ENCODE measurements at regions not wholly inside any gene's neighbourhood (a gene's known extent, or its start where the extent isn't known, plus 50 kb on each side); places are given as distances from the start of the nearest gene placed in this dataset.

DNA sequence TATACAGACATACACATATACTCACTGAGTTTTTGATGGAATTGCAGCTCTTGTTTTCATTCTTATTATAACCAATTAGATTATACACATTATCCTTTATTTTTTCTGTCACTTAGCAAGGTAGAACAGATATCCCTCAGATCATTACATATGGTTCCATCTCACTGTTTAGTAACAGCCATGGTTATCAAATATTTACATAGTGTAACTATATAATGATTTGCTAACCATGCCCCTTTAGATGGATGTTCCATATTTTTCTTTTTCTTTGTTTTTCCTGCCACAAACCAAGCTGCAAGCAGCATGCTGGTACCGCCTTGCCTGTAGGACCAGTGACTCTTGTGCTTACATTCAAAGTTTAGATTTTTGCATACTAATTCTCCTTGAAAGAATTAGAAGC lies 163.4 kb upstream of the NFE2L3 start:
- no peak for DNase-seq (ENCODE audit: low spot score)

DNA sequence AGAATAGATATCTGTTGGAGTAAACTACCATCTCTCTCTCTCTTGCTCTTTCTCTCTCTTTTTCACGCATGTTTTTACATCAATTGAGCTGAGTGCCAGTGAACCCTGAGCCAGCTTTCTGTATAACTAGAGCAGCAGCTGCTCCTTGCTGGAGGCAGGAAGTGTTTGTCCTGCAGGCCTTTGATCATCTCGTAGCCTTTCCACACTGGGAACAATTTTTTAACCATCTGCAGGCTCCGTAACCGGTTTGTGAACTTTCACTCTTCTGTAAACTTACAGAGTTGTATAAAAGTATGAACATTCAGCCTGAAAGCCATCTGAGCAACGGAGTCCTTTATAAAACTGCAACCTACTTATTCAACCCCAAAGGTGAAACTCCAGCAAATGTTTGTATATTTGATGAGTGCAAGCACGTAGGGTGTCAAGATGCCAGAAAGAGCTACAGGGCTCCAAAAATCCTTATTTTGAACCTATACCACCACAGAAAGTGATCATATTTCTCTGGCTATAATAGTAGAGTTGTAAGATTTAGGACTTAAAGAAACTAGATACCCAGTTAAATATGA lies 162.8 kb upstream of the NFE2L3 start:
- DNase-seq (ENCODE audit: low spot score), result no peak

DNA sequence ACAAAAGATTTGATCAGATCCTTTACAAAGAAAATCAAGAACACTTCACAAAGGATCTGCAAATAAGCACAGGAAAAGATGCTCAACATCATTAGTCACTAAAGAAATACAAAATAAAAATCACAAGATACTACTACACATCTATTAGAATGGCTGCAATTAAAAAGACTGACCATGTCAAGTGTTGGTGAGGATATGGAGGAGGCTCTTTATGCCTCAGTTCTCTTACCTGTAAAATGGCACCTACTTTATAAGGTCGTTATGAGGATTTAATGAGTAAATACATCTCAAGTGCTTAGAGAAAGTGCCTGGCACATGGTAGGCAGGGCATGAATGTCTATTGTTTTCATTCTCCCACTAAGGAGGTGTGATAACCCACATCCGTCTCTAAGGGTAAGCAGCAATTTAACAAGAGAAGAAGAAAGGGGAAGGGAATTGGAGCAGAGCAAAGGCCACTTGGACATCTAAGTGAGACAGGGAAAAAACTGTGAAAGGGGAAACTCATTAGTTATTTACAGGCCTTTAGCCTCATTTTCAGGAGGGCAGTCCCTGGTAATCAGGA lies 157.5 kb upstream of the NFE2L3 start:
- DNase-seq (ENCODE audit: low spot score), result no peak

DNA sequence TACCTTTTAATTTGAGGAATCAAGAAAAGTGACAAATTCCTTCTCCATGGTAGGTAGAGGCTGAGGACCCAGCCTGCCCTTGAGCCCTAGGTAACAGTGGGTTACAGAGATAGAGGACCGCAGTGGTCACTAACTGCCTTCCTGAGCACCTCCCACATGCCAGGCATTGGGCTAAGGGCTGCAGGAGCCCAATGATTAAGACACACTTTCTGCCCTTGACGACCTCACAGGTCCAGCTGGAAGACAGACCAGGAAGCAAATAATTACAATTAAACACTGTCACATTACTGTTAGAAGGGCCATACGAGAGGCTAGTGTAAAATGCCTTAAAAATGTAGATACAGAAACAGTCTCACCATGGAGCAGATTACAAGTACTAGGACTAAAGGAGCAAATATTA lies 156.8 kb upstream of the NFE2L3 start:
- DNase-seq (ENCODE audit: low spot score), result no peak

DNA sequence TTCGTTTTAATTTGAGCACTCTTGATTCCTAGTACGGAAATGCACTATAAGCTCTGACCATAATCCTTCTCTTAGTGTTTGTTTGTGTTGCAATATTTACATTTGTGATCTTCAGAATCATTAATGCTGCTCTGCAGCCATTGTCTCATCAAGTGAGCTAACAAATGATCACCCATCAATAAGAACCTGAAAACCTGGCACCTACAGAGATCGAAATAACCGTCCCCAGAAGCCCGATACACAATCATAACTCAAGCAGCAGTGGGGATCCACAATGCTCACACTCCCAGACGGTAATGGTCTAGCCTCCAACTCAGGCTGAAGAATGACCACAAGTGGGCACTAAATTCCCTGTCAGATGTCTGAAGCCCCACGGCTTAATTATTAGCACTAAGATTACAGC lies 156.0 kb upstream of the NFE2L3 start:
- DNase-seq (ENCODE audit: low spot score), result no peak

DNA sequence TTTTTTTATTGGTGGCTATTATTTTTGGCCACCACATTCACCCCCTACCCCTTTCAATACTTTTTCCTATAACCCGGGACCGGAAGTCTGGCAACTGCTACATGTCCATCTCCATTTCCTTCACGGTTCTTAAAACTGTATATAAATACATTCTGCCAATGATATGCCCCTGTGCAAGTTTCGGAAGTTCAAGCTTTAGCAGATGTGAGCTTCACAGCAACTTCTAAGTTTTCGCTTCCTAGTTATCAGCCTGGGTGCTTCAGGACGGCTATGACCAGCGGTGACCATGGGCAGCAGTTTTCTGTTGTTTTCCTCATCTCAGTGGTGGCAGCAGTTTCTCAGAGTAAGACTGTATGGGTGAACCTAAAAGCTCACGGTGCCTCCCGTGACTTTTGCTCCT lies 153.5 kb upstream of the NFE2L3 start:
- DNase-seq (ENCODE audit: low spot score), result no peak

DNA sequence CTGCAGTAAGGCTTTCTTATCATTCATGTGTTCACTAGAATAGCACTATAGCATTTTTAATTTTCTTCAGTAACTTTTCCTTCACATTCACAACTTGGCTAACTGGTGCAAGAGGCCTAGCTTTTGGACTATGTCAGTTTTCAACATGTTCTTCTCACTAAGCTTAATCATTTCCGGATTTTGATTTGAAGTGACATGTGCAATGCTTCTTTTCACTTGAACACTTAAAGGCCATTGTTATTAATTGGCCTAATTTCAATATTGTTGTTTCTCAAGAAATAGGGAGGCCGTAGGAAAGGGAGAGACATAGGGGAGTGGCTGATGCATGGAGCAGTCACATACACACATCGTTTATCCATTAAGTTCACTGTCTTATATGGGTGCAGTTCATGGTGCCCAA lies 151.2 kb upstream of the NFE2L3 start:
- DNase-seq (ENCODE audit: low spot score), result no peak

DNA sequence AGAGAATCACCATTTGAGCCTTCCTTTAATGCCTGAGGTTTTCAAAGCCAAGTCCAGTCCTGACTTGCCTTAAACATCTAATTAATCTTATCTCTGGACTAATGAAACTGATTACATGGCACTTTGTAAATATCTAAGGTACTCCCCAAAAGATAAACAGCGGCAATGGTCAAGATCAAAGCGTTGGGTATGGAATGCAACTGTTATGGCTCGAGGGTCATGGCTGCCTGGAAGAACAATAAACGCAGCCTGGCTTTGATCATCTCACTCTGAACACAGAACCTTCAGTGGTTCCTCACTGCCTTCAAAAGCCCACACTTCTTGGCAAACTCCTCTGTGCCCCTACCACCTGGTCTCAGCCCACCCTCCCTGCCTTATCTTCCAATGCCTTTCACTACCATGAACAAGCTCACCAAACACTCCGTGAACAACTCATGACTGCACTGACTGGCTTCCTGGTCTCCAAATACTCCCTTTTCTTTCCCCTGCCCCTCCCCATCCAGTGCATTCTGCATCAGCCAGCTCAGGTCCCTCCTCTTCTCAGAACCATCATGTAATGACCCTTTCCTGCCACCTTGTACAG lies 150.2 kb upstream of the NFE2L3 start:
- DNase-seq (ENCODE audit: low spot score), result no peak

DNA sequence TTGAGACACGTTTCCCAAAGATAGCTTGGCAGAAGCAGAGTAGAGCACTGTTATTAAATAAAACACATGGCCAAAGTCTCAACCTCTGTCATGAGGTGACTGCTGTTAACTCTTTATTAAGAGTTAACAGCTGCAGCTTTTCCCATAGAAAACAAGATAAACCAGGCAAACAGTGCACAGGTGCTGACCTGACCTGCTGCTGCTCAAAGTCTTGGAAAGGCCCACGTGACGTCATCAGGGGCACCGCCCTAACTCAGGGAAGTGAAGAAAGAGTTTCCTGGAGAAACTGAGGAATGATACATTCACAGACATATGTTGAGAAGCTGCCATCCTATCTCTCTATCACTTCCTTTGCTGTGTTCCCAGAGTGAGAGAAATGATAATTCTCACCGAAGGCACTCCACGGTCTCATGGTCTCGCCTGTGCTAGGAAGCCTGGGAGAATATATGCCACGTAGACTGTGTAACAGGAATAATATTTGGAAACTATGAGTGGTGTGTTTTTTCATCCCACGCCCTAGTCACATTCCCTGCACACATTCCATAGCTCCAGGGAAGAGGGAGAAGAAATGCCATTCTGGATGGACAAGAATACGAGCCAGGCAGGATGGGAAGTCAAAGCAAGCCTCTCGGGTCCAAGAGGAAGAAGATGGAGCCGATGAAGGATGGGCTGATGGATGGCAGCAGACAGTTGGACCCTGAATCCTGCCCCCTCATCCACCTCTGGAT lies 146.2 kb upstream of the NFE2L3 start:
- DNase-seq (ENCODE audit: low spot score), result no peak

DNA sequence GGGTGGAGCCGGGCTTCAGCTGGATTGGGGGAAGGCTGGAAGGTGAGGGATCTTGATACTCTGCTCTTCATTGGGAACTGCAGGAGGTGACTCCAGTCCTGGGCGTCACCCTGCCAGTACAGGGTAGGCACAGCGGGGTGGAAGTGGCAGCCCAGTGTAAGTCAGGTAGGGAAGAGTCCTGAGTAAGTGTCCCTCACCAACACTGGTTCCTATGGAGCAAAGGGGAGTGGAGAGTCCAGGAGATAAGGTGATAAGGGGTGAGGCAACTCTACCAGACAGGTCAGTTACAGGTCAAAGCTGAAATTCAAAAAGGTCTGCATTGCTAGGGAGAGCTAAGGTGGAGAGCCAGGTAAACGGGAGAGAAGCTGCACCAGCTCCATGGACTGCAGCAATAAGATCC lies 145.6 kb upstream of the NFE2L3 start:
- DNase-seq (ENCODE audit: low spot score), result no peak

DNA sequence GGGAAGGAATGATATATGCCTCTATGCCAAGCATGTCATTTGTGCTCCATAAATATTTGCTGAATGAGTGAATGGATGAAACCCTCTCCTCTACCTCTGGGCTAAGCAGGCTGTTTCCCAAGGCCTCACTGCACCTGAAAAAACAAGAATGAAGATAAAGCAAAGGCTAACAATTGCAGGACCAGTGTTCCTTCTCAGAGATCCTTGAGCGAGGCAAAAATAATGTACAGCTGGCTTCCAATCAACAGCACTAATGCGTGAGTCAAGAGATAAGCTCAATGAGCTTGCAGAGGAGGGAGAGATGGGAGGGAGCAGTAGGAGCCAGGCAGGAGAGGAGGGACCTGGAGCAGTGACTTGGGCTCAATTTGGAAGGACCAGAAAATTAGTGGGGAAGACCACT lies 144.5 kb upstream of the NFE2L3 start:
- no peak for DNase-seq (ENCODE audit: low spot score)

DNA sequence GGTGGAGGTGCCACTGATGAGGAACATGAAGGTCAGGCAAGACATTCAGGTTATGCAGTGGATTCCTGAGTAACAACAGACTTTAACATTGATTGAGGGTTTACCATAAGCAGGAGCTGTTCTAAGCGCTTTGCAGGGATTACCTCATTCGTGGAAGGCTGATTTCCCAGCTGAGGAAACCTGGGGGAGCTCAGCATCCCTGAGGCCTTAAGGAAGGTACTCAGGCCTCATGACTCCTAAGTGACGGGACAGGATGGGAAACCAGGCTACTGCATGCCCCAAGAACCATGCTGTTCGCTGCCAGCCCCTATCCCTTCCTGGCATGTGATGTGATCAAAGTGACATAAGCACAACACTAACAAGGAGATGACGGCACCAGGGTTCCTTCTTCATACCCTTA lies 143.6 kb upstream of the NFE2L3 start:
- DNase-seq (ENCODE audit: low spot score), result no peak

DNA sequence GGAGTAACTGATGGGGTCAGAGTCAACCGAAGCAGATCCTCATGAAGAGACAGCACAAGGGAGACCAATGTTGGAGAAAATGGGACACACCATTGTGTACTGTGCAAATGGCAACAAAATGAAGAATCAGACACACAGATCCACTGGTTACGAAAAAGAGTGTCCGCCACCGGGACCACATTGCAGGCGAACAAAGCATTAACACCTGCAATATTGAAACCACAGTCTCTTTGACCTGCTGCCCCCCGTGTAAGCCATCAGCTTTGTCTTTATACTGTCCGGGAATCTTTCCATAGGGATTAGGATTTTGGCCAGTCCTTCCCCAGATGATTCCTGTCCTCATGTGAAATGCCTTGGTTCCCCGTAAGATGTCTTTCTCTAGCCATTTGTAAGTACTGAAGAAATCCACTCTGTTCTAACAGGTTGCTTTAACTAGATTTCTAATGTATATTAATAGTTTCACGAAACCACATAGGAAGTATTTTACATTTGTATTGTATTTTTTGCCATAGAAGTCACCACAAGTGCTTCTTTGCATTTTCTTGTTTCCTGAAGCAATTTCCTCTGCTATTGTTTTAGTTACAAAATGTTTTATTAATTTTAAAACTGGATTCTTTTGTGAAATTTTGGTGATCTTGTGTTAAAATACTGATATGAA lies 140.8 kb upstream of the NFE2L3 start:
- DNase-seq (ENCODE audit: low spot score), result no peak

DNA sequence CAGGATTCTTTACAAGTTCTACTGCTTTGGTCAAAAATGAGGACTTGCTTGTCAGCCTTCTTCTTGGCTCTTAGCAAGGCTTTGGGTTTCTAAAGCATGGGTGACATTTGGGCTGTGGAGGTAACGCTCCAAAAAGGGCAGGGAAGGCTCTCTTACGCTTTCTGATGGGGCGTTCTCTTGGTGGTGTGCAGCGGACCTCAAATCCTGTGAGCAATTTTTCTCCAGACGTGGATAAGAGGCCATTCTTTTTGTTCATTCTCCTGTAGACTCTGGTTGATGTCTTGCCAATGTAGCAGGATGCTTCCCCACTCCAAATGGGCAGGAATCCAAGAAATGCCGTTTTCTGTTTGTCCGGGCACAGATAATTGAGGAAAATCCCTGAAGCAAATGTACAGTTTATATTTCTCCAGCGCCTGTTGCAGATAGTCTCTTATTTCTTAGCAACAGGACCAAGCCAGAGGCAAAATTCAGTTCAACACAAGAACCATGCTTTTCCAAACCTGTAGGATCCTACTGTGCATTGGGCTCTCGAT lies 138.4 kb upstream of the NFE2L3 start:
- no peak for DNase-seq (ENCODE audit: low spot score)

DNA sequence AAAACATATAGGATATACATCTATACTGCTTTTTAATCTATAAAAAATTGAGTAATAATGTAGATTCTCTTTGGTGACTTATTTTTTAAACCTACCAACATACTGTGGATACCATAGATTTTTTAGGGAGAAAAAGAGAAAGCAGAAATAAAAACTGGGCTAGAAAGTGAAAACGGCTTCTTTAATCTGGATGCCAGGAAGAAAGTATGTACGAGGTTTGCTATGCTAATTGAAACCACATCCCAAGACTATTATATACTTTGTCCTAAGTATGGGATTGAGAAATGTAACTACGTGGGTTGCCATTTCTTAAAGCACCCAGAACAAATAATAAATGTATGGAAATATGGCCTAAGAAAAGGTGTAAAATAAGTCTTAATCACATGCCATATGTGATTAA lies 129.0 kb upstream of the NFE2L3 start:
- DNase-seq (ENCODE audit: low spot score), result no peak

DNA sequence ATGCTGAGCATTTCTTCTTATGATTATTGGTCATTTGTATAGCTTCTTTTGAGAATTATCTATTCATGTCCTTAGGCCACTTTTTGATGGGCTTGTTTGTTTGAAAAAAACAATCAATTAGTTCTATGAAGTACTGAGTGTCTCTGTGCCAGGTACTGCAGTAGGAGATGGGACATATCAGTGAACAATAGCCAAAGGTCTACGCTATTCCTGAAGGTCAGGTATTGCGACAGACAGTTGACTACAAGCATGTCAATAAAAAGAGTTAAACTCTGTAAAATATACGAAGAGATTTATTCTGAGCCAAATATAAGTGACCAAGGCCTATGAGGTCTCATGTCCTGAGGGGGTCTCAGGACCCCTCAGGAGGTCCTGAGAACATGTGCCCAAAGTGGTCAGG lies 122.1 kb upstream of the NFE2L3 start:
- no peak for DNase-seq (ENCODE audit: low spot score)

DNA sequence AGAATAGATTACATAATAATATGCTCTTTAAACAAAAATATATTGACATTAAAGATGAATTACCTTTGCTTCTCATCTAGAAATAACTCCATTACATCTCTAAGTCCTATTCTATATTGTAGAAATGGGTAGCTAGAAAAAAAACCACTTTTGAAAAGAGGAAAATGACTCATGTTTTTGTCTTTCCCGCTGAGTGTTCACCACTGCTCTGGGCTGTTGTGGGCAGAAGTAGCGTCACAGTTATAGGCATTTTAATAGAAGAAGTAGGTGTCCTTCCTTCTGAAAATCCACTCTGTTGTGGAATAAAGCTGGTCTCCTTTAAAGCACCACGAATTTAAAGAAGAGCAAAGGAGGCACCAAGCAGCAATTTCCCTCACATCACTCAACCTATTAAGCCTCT lies 117.6 kb upstream of the NFE2L3 start:
- no peak for DNase-seq (ENCODE audit: low spot score)

DNA sequence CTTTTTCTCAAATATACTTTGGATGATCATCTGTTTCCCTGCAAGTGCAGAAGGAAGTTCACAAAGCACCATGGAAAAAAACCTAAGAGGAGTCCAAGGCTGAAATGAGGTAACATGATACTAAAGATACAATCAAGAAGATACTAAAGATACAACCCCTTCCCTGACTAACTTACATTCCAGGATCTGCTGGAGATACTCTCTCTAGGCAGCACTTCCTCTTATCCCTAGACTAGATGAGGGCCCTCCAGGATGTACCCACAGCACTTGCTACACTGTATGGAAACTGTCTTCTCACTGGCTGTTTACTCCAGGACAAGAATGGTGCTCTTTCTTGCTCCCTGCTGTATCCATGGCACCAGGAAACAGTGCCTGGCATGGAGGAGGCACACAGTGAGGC lies 116.4 kb upstream of the NFE2L3 start:
- no peak for DNase-seq (ENCODE audit: low spot score)

DNA sequence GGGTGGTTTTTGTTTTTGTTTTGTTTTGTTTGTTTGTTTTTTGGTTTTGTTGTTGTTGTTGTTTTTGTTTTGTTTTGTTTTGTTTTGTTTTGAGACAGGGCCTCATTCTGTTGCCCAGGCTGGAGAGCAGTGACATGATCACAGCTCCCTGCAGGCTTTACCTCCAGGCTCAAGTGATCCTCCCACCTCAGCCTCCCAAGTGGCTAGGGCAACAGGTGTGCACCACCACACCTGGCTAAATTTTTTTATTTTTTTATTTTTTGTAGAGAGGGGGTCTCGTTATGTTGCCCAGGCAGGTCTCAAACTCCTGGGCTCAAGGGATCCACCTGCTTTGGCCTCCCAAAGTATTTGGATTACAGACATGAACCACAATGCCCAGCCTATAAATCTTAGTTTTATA lies 115.9 kb upstream of the NFE2L3 start:
- DNase-seq (ENCODE audit: low spot score), result no peak

DNA sequence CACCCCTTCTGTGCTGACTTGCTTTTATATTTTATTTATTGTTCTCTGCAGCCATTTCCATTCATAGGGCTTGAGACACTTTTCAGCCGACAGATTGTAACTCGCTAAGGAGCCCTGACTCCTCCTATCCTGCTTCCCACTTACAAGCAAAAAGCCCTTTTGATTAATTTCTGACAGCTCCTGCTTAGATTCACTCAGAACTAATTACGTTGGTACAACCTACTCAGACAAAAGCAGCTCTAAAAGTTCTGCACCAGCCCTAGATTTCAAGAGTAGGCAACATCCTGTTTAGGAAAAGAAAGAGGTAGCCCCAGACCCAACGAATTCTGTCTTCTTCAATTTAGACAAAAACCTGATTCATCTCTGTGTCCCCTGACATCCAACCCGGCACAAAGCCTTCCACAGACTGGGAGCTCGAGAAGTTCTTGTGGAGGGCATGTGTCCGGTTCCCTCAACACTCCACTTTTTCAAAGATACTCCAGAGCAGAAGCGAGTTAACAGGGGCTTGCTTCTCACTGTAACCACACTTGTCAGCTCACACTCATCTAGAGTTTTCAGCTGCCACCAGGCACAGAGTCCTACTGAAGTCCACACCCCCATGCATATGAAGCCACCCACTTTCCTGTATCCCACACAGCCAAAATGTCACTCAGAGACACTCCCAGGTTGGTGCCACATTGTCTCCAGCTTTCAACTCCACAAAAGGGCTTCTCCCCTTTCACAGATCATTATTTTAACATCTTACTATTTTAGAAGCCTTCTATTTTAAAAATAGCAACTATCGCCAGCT lies 113.6 kb upstream of the NFE2L3 start:
- DNase-seq (ENCODE audit: low spot score), result no peak

DNA sequence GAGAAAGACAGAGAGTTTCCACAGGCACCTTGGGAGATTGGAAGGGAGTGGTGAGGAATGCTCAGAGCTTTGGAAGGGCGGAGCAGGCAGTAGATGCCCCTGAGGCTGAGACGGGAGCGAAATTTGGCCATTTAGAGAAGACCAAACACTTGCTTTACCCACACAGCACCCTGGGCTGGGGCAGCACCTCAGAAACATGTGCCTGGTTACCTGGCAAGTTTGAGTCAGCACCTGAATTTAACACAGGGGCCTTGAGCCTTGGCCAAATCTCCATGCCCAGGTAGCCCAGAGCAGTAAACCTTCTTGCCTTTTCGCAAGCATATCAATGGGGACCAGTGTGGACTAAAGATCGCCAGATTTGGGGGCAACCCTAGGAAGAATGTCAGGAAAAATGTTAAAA lies 111.9 kb upstream of the NFE2L3 start:
- no peak for DNase-seq (ENCODE audit: low spot score)

DNA sequence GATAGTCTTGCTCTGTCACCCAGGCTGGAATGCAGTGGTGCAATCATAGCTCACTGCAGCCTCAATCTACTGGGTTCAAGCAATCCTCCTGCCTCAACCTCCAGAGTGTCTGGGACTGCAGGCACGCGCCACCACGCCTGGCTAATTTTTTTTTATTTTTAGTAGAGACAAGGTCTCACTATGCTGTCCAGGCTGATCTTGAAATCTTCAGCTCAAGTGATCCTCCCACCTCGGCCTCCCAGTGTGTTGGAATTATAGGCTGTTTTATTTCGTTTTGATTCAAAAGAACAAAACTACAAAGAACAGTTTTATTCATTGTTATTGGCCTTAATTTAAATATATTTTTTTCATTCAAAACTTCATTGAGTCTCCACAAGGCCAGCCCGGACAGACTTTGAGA lies 109.8 kb upstream of the NFE2L3 start:
- DNase-seq (ENCODE audit: low spot score), result no peak

All from D341Med (cell line).